Upper lobe of right lung (tissue), 1 donor: ENCODE measurements at regions not wholly inside any gene's neighbourhood (a gene's known extent, or its start where the extent isn't known, plus 50 kb on each side); places are given as distances from the start of the nearest gene placed in this dataset.

Source experiments
- ATAC-seq: fragments of 200-7000 bp; cut with Tn5 transposase; one replicate; pipeline ENCODE4 v1.9.1; 2020; ENCODE audit warnings: mild to moderate bottlenecking, moderate library complexity
- DNase-seq: peaks from one replicate; pipeline ENCODE4 v3.0.0-alpha.2; 2020
- H3K27ac ChIP-seq: fragments of 200-600 bp; one replicate; pipeline ENCODE4 v1.8.0; 2022
- H3K27me3 ChIP-seq: fragments of 200-600 bp; one replicate; pipeline ENCODE4 v1.8.0; 2022; ENCODE audit warnings: mild to moderate bottlenecking
- H3K36me3 ChIP-seq: fragments of 200-600 bp; one replicate; pipeline ENCODE4 v1.8.0; 2022
- H3K4me1 ChIP-seq: fragments of 200-600 bp; one replicate; pipeline ENCODE4 v1.8.0; 2022
- H3K4me3 ChIP-seq: fragments of 200-600 bp; one replicate; pipeline ENCODE4 v1.8.0; 2022; ENCODE audit warnings: mild to moderate bottlenecking
- H3K9me3 ChIP-seq: fragments of 200-600 bp; one replicate; pipeline ENCODE4 v1.8.0; 2022
- CTCF ChIP-seq: fragments of 200-600 bp; IDR thresholded peaks from one replicate; pipeline ENCODE4 v1.8.0; 2022; ENCODE audit warnings: antibody characterized with exemption
- intact Hi-C: fragments of 100-400 bp; cut with DNase I; formaldehyde crosslinking; loops from one replicate; pipeline ENCODE4 v1.11.0; 2022
- donor health status: DM: no; HTN: yes; CAD: no; lungs with severe emphysema.

- no peaks in the 10 kb centered on the region for H3K36me3 ChIP-seq
- H3K4me3 ChIP-seq, result no peak overlapping the region
- TF ChIP-seq CTCF, result no peak
- no peak overlapping the region for H3K27ac ChIP-seq
- no peaks in the 10 kb centered on the region for H3K4me1 ChIP-seq
- DNase-seq, result no peak
- intact Hi-C loops, result no loop called here
- H3K9me3 ChIP-seq, result no peaks in the 10 kb centered on the region
- no peak for ATAC-seq
- no peaks in the 10 kb centered on the region for H3K27me3 ChIP-seq
Observed at GRCh38 chr2:118670276-118670675, 177.2 kb downstream of the EN1 start.

DNA sequence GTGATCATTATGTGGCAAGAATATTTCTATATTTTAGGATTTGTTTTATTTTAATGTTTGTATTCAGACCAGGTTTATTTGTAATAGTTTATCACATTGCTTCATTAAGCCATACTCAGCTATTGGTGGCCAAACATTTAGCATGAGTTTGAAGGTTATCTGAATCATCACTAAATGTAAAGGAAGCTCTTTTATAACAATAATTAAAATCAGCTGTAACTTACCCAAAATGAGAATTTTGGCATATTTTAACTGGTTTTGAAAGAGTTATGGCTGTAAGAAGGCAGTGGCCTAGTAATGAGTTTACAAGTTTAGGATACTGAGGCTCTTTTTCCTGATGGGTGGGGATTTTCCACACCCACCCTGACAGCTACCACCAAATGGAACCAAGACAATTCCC lies 177.8 kb downstream of the EN1 start:
- Histone ChIP-seq H3K27me3 (no peaks in the 10 kb centered on the region), H3K27ac (no peak overlapping the region), H3K36me3 (no peaks in the 10 kb centered on the region), H3K9me3 (no peaks in the 10 kb centered on the region), H3K4me1 (no peaks in the 10 kb centered on the region), H3K4me3 (no peak overlapping the region)
- no peak for DNase-seq
- TF ChIP-seq CTCF, result no peak
- intact Hi-C loops, result no loop called here
- no peak for ATAC-seq

- TF ChIP-seq CTCF, result no peak
- H3K9me3 ChIP-seq, result no peaks in the 10 kb centered on the region
- H3K4me1 ChIP-seq, result no peaks in the 10 kb centered on the region
- no peak overlapping the region for H3K4me3 ChIP-seq
- no peak for DNase-seq
- intact Hi-C loops, result no loop called here
- ATAC-seq, result peak; percentile 21
- no peak overlapping the region for H3K27ac ChIP-seq
- no peaks in the 10 kb centered on the region for H3K36me3 ChIP-seq
- no peaks in the 10 kb centered on the region for H3K27me3 ChIP-seq
Observed at GRCh38 chr2:118668431-118669424, 178.7 kb downstream of the EN1 start.

DNA sequence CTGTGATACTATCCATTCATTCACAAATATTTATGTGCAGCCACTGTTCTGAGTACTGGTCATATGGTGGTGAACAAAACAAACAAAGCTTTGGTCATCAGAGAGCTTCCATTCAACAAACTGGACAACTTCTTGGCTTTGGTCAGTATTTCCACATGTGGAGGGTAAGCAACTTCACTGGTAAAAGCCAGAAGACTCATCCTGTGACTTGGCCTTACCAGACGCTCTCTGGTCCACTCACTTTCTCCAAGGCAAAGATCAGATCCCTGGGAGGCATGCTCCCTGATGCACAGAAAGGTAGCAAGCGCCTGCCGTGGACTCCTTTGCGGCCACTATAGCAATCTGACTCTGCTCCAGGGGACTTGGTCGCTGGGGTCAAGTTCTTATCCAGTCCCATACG lies 179.5 kb downstream of the EN1 start:
- no peak for DNase-seq
- Histone ChIP-seq H3K9me3 (no peaks in the 10 kb centered on the region), H3K27ac (no peak overlapping the region), H3K27me3 (no peaks in the 10 kb centered on the region), H3K4me1 (no peaks in the 10 kb centered on the region), H3K4me3 (no peak overlapping the region), H3K36me3 (no peaks in the 10 kb centered on the region)
- no peak for TF ChIP-seq CTCF
- intact Hi-C loops, result no loop called here
- ATAC-seq, result no peak

DNA sequence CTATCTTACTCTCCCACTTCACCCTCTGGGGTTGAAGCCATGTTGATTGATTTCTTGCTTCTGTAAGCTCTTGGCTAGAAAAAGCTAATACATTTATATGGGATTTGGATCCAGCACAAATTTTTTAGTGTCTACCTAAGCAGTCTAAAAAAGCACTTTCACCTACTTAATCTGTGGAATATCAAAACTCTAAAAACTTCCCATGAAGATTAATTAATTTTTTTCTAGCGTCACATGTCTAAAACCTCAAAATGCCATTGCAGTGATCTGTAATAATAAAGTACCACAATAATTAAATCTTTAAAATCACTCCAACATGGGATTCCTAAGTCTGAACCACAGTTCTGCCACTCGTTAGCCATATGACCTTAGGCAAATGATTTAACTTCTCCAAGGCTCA lies 180.1 kb downstream of the EN1 start:
- H3K4me3 ChIP-seq, result no peak overlapping the region
- intact Hi-C loops, result no loop called here
- no peak for TF ChIP-seq CTCF
- DNase-seq (no peak), ATAC-seq (no peak)
- H3K27me3 ChIP-seq, result no peaks in the 10 kb centered on the region
- H3K36me3 ChIP-seq, result no peaks in the 10 kb centered on the region
- no peaks in the 10 kb centered on the region for H3K9me3 ChIP-seq
- H3K4me1 ChIP-seq, result no peaks in the 10 kb centered on the region
- H3K27ac ChIP-seq, result no peak overlapping the region
